Keratinocyte (primary cell): ENCODE measurements at regions not wholly inside any gene's neighbourhood (a gene's known extent, or its start where the extent isn't known, plus 50 kb on each side); places are given as distances from the start of the nearest gene placed in this dataset.

Experiments used
- DNase-seq: peaks from one replicate; pipeline ENCODE4 v3.0.0-alpha.2; 2011; ENCODE audit warnings: low read depth, missing footprints, low spot score
- FAIRE-seq: peaks from 2 replicates; lab custom pipeline; 2011; peaks lifted over from hg19 to GRCh38; lab: Jason Lieb, UNC
- H2AFZ ChIP-seq: 2 replicates; pipeline ENCODE4 v1.6.0; 2012; ENCODE audit warnings: low read length, control low read depth, inconsistent platforms; ENCODE audit not compliant: control insufficient read depth
- H3K27ac ChIP-seq: 2 replicates; pipeline ENCODE4 v1.5.1; 2011; ENCODE audit warnings: low read length; ENCODE audit not compliant: control insufficient read depth, insufficient read depth
- H3K27me3 ChIP-seq: 3 replicates; pipeline ENCODE4 v1.6.0; 2011; ENCODE audit warnings: low read length; ENCODE audit not compliant: control insufficient read depth, insufficient read depth; ENCODE audit errors: extremely low read depth
- H3K36me3 ChIP-seq, 2 experiments: 2 replicates in 1 of 2; 3 replicates in 1 of 2; pipeline ENCODE4 v1.5.1; 2011; ENCODE audit warnings: low read length in 2 of 2, mild to moderate bottlenecking in 1 of 2; ENCODE audit not compliant: control insufficient read depth in 2 of 2, insufficient read depth in 2 of 2; ENCODE audit errors: extremely low read depth in 1 of 2
- H3K4me1 ChIP-seq: 3 replicates; pipeline ENCODE4 v1.5.1; 2011; ENCODE audit warnings: low read length; ENCODE audit not compliant: control insufficient read depth, insufficient read depth; ENCODE audit errors: extremely low read depth
- H3K4me2 ChIP-seq: 3 replicates; pipeline ENCODE4 v1.6.0; 2011; ENCODE audit warnings: low read depth, low read length; ENCODE audit not compliant: control insufficient read depth, insufficient read depth; ENCODE audit errors: extremely low read depth
- H3K4me3 ChIP-seq, 3 experiments: fragments of 200-600 bp in 1 of 3; sonication (generic) in 1 of 3; 2 replicates in 2 of 3; 3 replicates in 1 of 3; pipeline ENCODE4 v1.5.1; 2011 to 2016; ENCODE audit warnings: low read length in 3 of 3, mild to moderate bottlenecking in 3 of 3, control low read depth in 2 of 3, inconsistent platforms in 1 of 3, low read depth in 1 of 3, mixed read lengths in 1 of 3, mixed run types in 1 of 3, moderate library complexity in 1 of 3; ENCODE audit not compliant: control insufficient read depth in 2 of 3, insufficient read depth in 2 of 3; ENCODE audit errors: extremely low read depth in 1 of 3
- H3K79me2 ChIP-seq: 2 replicates; pipeline ENCODE4 v1.6.0; 2012; ENCODE audit warnings: low read length; ENCODE audit not compliant: control insufficient read depth, insufficient read depth
- H3K9ac ChIP-seq: 3 replicates; pipeline ENCODE4 v1.6.0; 2011; ENCODE audit warnings: low read length; ENCODE audit not compliant: control insufficient read depth, insufficient read depth; ENCODE audit errors: extremely low read depth
- H3K9me1 ChIP-seq: 3 replicates; pipeline ENCODE4 v1.6.0; 2011; ENCODE audit warnings: low read length; ENCODE audit not compliant: control insufficient read depth, insufficient read depth; ENCODE audit errors: extremely low read depth
- H3K9me3 ChIP-seq: 2 replicates; pipeline ENCODE4 v1.5.1; 2012; ENCODE audit warnings: low read depth, low read length; ENCODE audit not compliant: control insufficient read depth
- H4K20me1 ChIP-seq: 3 replicates; pipeline ENCODE4 v1.6.0; 2011; ENCODE audit warnings: low read length; ENCODE audit not compliant: control insufficient read depth, insufficient read depth; ENCODE audit errors: extremely low read depth
- EZH2 ChIP-seq: IDR thresholded peaks from one replicate; pipeline ENCODE4 v1.6.1; 2012; ENCODE audit warnings: inconsistent platforms, mild to moderate bottlenecking, low read length, moderate library complexity
- dilution Hi-C: fragments of 300-500 bp; cut with MboI; formaldehyde crosslinking; loops from one replicate; pipeline ENCODE4 v1.7.0; 2020; ENCODE audit warnings: low sequenced_read_pairs; ENCODE audit not compliant: extremely low pct_ligation_motif_present
- TF ChIP-seq, protein P1 (sequence below), 3 experiments: IDR thresholded peaks in 1 of 3; conservative IDR thresholded peaks in 1 of 3; optimal IDR thresholded peaks in 1 of 3; 2 replicates in 2 of 3; 3 replicates in 1 of 3; pipeline versions ENCODE3 to v1.5.1; 2011; ENCODE audit warnings: low read length in 3 of 3, mild to moderate bottlenecking in 3 of 3, moderate library complexity in 2 of 3, control low read depth in 1 of 3, inconsistent platforms in 1 of 3; ENCODE audit not compliant: insufficient read depth in 2 of 3; ENCODE audit errors: extremely low read depth in 1 of 3

- Histone ChIP-seq H3K9me1 (no peaks in the 10 kb centered on the region), H3K4me2 (no peak overlapping the region), H4K20me1 (no peaks in the 10 kb centered on the region), H3K79me2 (no peaks in the 10 kb centered on the region), H3K4me3 (no peak overlapping the region), H2AFZ (no peak overlapping the region), H3K36me3 (no peaks in the 10 kb centered on the region), H3K4me1 (no peaks in the 10 kb centered on the region), H3K27ac (no peak overlapping the region), H3K9ac (no peak overlapping the region), H3K27me3 (no peaks in the 10 kb centered on the region), H3K9me3 (peaks cover 12% of the 10 kb centered on the region)
- FAIRE-seq (no peak), DNase-seq (no peak)
- dilution Hi-C loops = no loop called here
- TF ChIP-seq, protein P1, sequence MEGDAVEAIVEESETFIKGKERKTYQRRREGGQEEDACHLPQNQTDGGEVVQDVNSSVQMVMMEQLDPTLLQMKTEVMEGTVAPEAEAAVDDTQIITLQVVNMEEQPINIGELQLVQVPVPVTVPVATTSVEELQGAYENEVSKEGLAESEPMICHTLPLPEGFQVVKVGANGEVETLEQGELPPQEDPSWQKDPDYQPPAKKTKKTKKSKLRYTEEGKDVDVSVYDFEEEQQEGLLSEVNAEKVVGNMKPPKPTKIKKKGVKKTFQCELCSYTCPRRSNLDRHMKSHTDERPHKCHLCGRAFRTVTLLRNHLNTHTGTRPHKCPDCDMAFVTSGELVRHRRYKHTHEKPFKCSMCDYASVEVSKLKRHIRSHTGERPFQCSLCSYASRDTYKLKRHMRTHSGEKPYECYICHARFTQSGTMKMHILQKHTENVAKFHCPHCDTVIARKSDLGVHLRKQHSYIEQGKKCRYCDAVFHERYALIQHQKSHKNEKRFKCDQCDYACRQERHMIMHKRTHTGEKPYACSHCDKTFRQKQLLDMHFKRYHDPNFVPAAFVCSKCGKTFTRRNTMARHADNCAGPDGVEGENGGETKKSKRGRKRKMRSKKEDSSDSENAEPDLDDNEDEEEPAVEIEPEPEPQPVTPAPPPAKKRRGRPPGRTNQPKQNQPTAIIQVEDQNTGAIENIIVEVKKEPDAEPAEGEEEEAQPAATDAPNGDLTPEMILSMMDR (optimal IDR thresholded peaks at IDR 0.05 in 1 of 3, IDR thresholded peaks at IDR 0.05 in 1 of 3, conservative IDR thresholded peaks at IDR 0.05 in 1 of 3; ENCODE audit: extremely low read depth in 1 of 3, insufficient read depth in 2 of 3, low read length in 3 of 3) = no peak
- TF ChIP-seq EZH2 = no peak
Observed at GRCh38 chr22:49044776-49045175, 782.9 kb downstream of the BRD1 start.

DNA sequence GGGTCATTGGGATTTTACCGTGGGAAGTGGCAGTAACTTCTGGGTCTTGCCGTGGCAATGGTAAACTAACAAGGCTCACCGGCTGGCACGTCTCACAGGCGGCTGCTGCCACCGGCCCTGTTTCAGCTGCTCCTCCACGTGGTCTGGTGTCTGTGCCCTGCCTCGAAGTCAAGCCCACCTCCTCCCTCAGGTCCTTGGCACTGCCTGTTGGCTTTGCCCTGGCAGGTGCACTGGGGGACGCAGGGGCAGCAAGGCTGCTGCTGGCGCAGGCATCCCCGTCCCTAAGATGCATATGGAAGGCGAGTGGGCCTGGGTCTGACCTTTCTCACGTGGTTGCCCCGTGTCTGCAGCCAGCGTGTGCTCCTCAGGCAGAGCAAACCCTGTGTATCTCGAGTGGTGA, 783.6 kb downstream of the BRD1 start:
- FAIRE-seq (no peak), DNase-seq (no peak)
- Histone ChIP-seq H3K4me1 (no peaks in the 10 kb centered on the region), H3K36me3 (no peaks in the 10 kb centered on the region), H3K4me2 (no peak overlapping the region), H3K9me1 (no peaks in the 10 kb centered on the region), H3K4me3 (no peak overlapping the region), H3K79me2 (no peaks in the 10 kb centered on the region), H3K27ac (no peak overlapping the region), H4K20me1 (no peaks in the 10 kb centered on the region), H3K9ac (no peak overlapping the region), H3K27me3 (no peaks in the 10 kb centered on the region), H2AFZ (no peak overlapping the region), H3K9me3 (peaks cover 15% of the 10 kb centered on the region)
- dilution Hi-C loops = no loop called here
- TF ChIP-seq, protein P1 (optimal IDR thresholded peaks at IDR 0.05 in 1 of 3, IDR thresholded peaks at IDR 0.05 in 1 of 3, conservative IDR thresholded peaks at IDR 0.05 in 1 of 3; ENCODE audit: extremely low read depth in 1 of 3, insufficient read depth in 2 of 3, low read length in 3 of 3) = no peak
- no peak for TF ChIP-seq EZH2
